MM.1S (cell line): ENCODE measurements at regions not wholly inside any gene's neighbourhood (a gene's known extent, or its start where the extent isn't known, plus 50 kb on each side); places are given as distances from the start of the nearest gene placed in this dataset.
A peak's percentile ranks its signal among the peaks of the same experiment; 100 is the strongest.

Source experiments
- DNase-seq: peaks from one replicate; pipeline ENCODE4 v3.0.0-alpha.2; 2015
- H2AFZ ChIP-seq: fragments of 300-600 bp; sonication (generic); 2 replicates; pipeline ENCODE4 v1.6.0; 2016; ENCODE audit warnings: antibody characterized with exemption, low read length
- H3F3A ChIP-seq: fragments of 300-600 bp; sonication (generic); 2 replicates; pipeline ENCODE4 v1.6.1; 2016; ENCODE audit warnings: mild to moderate bottlenecking, antibody characterized with exemption, low read length, moderate library complexity, mixed read lengths; ENCODE audit not compliant: insufficient read depth
- H3K27ac ChIP-seq: fragments of 300-600 bp; sonication (generic); 2 replicates; pipeline ENCODE4 v1.5.1; 2016; ENCODE audit warnings: mild to moderate bottlenecking, low read length
- H3K27me3 ChIP-seq: fragments of 300-600 bp; sonication (generic); replicated peaks from 2 replicates; pipeline ENCODE4 v1.6.0; 2016; ENCODE audit warnings: low read length; ENCODE audit not compliant: insufficient read depth
- H3K36me3 ChIP-seq: fragments of 300-600 bp; sonication (generic); replicated peaks from 2 replicates; pipeline ENCODE4 v1.6.1; 2016; ENCODE audit warnings: mild to moderate bottlenecking, low read length, mixed read lengths; ENCODE audit not compliant: insufficient read depth
- H3K4me1 ChIP-seq: fragments of 300-600 bp; sonication (generic); 2 replicates; pipeline ENCODE4 v1.6.1; 2016; ENCODE audit warnings: low read length, mixed read lengths
- H3K4me2 ChIP-seq: fragments of 300-600 bp; sonication (generic); 2 replicates; pipeline ENCODE4 v1.6.0; 2016; ENCODE audit warnings: low read depth, low read length
- H3K4me3 ChIP-seq: fragments of 300-600 bp; sonication (generic); 2 replicates; pipeline ENCODE4 v1.5.1; 2016; ENCODE audit warnings: low read length, mixed read lengths
- H3K79me2 ChIP-seq: fragments of 300-600 bp; sonication (generic); 2 replicates; pipeline ENCODE4 v1.6.1; 2016; ENCODE audit warnings: mixed run types, low read length, mixed read lengths
- H3K9ac ChIP-seq: fragments of 300-600 bp; sonication (generic); 2 replicates; pipeline ENCODE4 v1.6.1; 2016; ENCODE audit warnings: low read length, mixed read lengths
- H3K9me2 ChIP-seq: fragments of 300-600 bp; sonication (generic); replicated peaks from 2 replicates; pipeline ENCODE4 v1.6.1; 2016; ENCODE audit warnings: mild to moderate bottlenecking, low read length, mixed read lengths; ENCODE audit not compliant: insufficient read depth
- H3K9me3 ChIP-seq: fragments of 300-600 bp; sonication (generic); replicated peaks from 2 replicates; pipeline ENCODE4 v1.6.1; 2016; ENCODE audit warnings: mild to moderate bottlenecking, low read length, mixed read lengths; ENCODE audit not compliant: insufficient read depth
- H4K20me1 ChIP-seq: fragments of 300-600 bp; sonication (generic); 2 replicates; pipeline ENCODE4 v1.6.1; 2016; ENCODE audit warnings: mild to moderate bottlenecking, low read length, moderate library complexity, mixed read lengths; ENCODE audit not compliant: insufficient read depth
- CTCF ChIP-seq: fragments of 300-600 bp; sonication (generic); IDR thresholded peaks from 2 replicates; pipeline ENCODE4 v1.5.1; 2016; ENCODE audit warnings: antibody characterized with exemption, low read length, mixed read lengths
- EZH2 ChIP-seq: fragments of 300-600 bp; sonication (generic); optimal IDR thresholded peaks from 2 replicates; pipeline ENCODE3; 2017; ENCODE audit warnings: low read depth, mild to moderate bottlenecking, antibody characterized with exemption, low read length, mixed read lengths
- EZH2phosphoT487 ChIP-seq: fragments of 300-600 bp; sonication (generic); IDR thresholded peaks from 2 replicates; pipeline ENCODE4 v1.6.1; 2018; ENCODE audit warnings: antibody characterized with exemption, low read length

GRCh38 chr18:55097456-55098170 is 138.4 kb upstream of the CCDC68 start:
- TF ChIP-seq EZH2 (no peak), CTCF (no peak), EZH2phosphoT487 (no peak)
- Histone ChIP-seq H3K27ac (no peak overlapping the region), H3K9ac (no peak overlapping the region), H3K4me3 (no peak overlapping the region), H3K36me3 (no peaks in the 10 kb centered on the region), H3K4me1 (no peaks in the 10 kb centered on the region), H4K20me1 (no peaks in the 10 kb centered on the region), H3K9me2 (no peaks in the 10 kb centered on the region), H2AFZ (no peak overlapping the region), H3K4me2 (no peak overlapping the region), H3K27me3 (no peaks in the 10 kb centered on the region), H3F3A (no peaks in the 10 kb centered on the region), H3K9me3 (no peaks in the 10 kb centered on the region), H3K79me2 (no peaks in the 10 kb centered on the region)
- no peak for DNase-seq

GRCh38 chr18:55096263-55096951 is 137.1 kb upstream of the CCDC68 start:
- Histone ChIP-seq H3K9me2 (no peaks in the 10 kb centered on the region), H3K27me3 (no peaks in the 10 kb centered on the region), H2AFZ (0 out of 2 replicates have a peak overlapping the region, but pooled peaks have one; percentile 16), H3K79me2 (no peaks in the 10 kb centered on the region), H3K4me3 (no peak overlapping the region), H3K9ac (no peak overlapping the region), H3K9me3 (no peaks in the 10 kb centered on the region), H3F3A (no peaks in the 10 kb centered on the region), H3K36me3 (no peaks in the 10 kb centered on the region), H3K27ac (no peak overlapping the region), H3K4me1 (no peaks in the 10 kb centered on the region), H3K4me2 (no peak overlapping the region), H4K20me1 (no peaks in the 10 kb centered on the region)
- TF ChIP-seq EZH2phosphoT487 (no peak), CTCF (peak; percentile 52), EZH2 (no peak)
- peak; percentile 55 for DNase-seq

GRCh38 chr18:55095584-55095983 is 136.3 kb upstream of the CCDC68 start:
- Histone ChIP-seq H3K9me3 (no peaks in the 10 kb centered on the region), H3K36me3 (no peaks in the 10 kb centered on the region), H4K20me1 (no peaks in the 10 kb centered on the region), H3K27me3 (no peaks in the 10 kb centered on the region), H3K4me2 (no peak overlapping the region), H2AFZ (no peak overlapping the region), H3K79me2 (no peaks in the 10 kb centered on the region), H3K9ac (no peak overlapping the region), H3K9me2 (no peaks in the 10 kb centered on the region), H3F3A (no peaks in the 10 kb centered on the region), H3K4me3 (no peak overlapping the region), H3K4me1 (no peaks in the 10 kb centered on the region), H3K27ac (no peak overlapping the region)
- no peak for TF ChIP-seq EZH2
- no peak for TF ChIP-seq EZH2phosphoT487
- TF ChIP-seq CTCF = no peak
- no peak for DNase-seq
